ENCODE measurements at regions not wholly inside any gene's neighbourhood (a gene's known extent, or its start where the extent isn't known, plus 50 kb on each side); places are given as distances from the start of the nearest gene placed in this dataset.
"Not testable (repeated sequence)": the region's sequence is repeated elsewhere in the genome, so short reads cannot be mapped to it uniquely, and the experiment has no call there.

DNA sequence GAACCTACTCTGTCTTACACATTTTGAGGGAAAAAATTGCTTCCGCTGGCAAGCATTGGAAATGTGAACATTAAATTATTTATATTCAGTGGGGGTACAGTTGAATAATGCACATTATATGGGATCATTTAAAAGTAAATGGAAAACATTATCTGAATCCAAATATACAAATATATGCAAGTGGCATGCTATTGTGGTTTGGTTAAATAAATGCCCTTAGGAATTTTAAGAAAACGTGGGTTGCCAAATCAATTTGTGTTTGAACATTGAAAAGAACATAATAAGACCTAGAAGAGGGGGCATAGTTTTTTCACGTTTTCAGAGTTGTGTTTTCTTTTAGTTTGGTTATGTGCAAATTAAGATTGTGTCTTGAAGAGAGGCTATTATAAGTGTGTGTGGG is 230.5 kb upstream of the PRKX start:
- no peak overlapping the region for H3K4me2 ChIP-seq (ENCODE audit: low read length)
- FAIRE-seq (peak; percentile 71), DNase-seq (ENCODE audit: low read depth) (no peak)
- no peaks in the 10 kb centered on the region for H3K9me3 ChIP-seq (ENCODE audit: insufficient read depth, low read depth, low read length)
- Mint-ChIP-seq H3K4me3 (ENCODE audit: unreplicated experiment) (no peak overlapping the region), H3K36me3 (ENCODE audit: low read depth, unreplicated experiment) (no peaks in the 10 kb centered on the region), H3K9me3 (ENCODE audit: unreplicated experiment) (no peaks in the 10 kb centered on the region), H3K4me1 (ENCODE audit: low read depth, unreplicated experiment) (no peaks in the 10 kb centered on the region), H3K27me3 (ENCODE audit: low read depth, unreplicated experiment) (no peaks in the 10 kb centered on the region), H3K27ac (ENCODE audit: unreplicated experiment) (no peak overlapping the region)
- H3K4me3 ChIP-seq (ENCODE audit: insufficient read depth, low read depth, low read length) = no peak overlapping the region
- H3K27me3 ChIP-seq (ENCODE audit: insufficient read depth, low read length) = no peaks in the 10 kb centered on the region
- no peak overlapping the region for H3K27ac ChIP-seq (ENCODE audit: low read depth, low read length)
- H3K79me2 ChIP-seq (ENCODE audit: insufficient read depth, low read length) = no peaks in the 10 kb centered on the region
- no peaks in the 10 kb centered on the region for H3K4me1 ChIP-seq (ENCODE audit: insufficient read depth, low read length)
- H4K20me1 ChIP-seq (ENCODE audit: insufficient read depth, low read length) = no peaks in the 10 kb centered on the region
- no peaks in the 10 kb centered on the region for H3K36me3 ChIP-seq (ENCODE audit: insufficient read depth, low read length)
- no peak overlapping the region for H2AFZ ChIP-seq (ENCODE audit: low read depth, low read length)
- no peak overlapping the region for H3K9ac ChIP-seq (ENCODE audit: low read length)
- TF ChIP-seq, protein P1, sequence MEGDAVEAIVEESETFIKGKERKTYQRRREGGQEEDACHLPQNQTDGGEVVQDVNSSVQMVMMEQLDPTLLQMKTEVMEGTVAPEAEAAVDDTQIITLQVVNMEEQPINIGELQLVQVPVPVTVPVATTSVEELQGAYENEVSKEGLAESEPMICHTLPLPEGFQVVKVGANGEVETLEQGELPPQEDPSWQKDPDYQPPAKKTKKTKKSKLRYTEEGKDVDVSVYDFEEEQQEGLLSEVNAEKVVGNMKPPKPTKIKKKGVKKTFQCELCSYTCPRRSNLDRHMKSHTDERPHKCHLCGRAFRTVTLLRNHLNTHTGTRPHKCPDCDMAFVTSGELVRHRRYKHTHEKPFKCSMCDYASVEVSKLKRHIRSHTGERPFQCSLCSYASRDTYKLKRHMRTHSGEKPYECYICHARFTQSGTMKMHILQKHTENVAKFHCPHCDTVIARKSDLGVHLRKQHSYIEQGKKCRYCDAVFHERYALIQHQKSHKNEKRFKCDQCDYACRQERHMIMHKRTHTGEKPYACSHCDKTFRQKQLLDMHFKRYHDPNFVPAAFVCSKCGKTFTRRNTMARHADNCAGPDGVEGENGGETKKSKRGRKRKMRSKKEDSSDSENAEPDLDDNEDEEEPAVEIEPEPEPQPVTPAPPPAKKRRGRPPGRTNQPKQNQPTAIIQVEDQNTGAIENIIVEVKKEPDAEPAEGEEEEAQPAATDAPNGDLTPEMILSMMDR (IDR thresholded peaks at IDR 0.05; ENCODE audit: insufficient read depth, low read depth, low read length) = no peak
- TF ChIP-seq EZH2 (IDR thresholded peaks at IDR 0.05; ENCODE audit: insufficient read depth, low read length) = no peak

DNA sequence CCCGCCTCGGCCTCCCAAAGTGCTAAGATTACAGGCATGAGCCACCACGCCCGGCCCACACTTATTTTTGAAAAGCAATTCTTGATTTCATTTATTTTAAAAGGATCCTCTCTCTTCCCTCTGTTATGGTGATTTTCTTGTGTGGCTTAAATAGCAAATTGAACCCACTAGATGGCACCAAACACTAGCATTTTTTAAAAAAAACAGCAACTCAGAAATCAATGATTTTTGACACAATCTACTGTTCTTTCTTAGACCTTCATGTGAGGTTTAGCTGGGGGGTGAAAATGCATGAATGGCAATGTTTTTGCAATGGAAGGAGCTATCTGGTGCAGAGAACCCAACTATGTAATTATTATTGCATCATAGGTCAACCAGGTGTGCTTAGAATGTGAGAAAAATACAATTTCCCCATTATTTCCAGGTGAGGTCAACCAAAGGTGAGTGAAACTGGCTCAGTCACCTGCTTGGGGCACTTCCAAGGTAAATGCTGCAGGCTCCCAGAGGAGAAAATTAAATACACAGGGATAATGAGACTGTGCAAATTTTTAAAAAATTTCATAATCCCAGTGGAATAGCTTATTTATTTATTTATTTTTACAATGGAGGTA is 226.7 kb upstream of the PRKX start:
- Histone ChIP-seq H3K36me3 (ENCODE audit: insufficient read depth, low read length) (no peaks in the 10 kb centered on the region), H3K4me3 (ENCODE audit: insufficient read depth, low read depth, low read length) (no peak overlapping the region), H3K9ac (ENCODE audit: low read length) (no peak overlapping the region), H3K9me3 (ENCODE audit: insufficient read depth, low read depth, low read length) (no peaks in the 10 kb centered on the region), H3K79me2 (ENCODE audit: insufficient read depth, low read length) (no peaks in the 10 kb centered on the region), H3K27me3 (ENCODE audit: insufficient read depth, low read length) (no peaks in the 10 kb centered on the region), H4K20me1 (ENCODE audit: insufficient read depth, low read length) (no peaks in the 10 kb centered on the region), H3K4me2 (ENCODE audit: low read length) (no peak overlapping the region), H3K27ac (ENCODE audit: low read depth, low read length) (no peak overlapping the region), H3K4me1 (ENCODE audit: insufficient read depth, low read length) (no peaks in the 10 kb centered on the region), H2AFZ (ENCODE audit: low read depth, low read length) (no peak overlapping the region)
- no peak overlapping the region for H3K4me3 Mint-ChIP-seq (ENCODE audit: unreplicated experiment)
- no peaks in the 10 kb centered on the region for H3K4me1 Mint-ChIP-seq (ENCODE audit: low read depth, unreplicated experiment)
- H3K27ac Mint-ChIP-seq (ENCODE audit: unreplicated experiment) = no peak overlapping the region
- no peak for TF ChIP-seq EZH2 (IDR thresholded peaks at IDR 0.05; ENCODE audit: insufficient read depth, low read length)
- TF ChIP-seq, protein P1 (IDR thresholded peaks at IDR 0.05; ENCODE audit: insufficient read depth, low read depth, low read length) = peak; percentile 19
- no peaks in the 10 kb centered on the region for H3K9me3 Mint-ChIP-seq (ENCODE audit: unreplicated experiment)
- DNase-seq (ENCODE audit: low read depth) (no peak), FAIRE-seq (peak; percentile 96)
- no peaks in the 10 kb centered on the region for H3K36me3 Mint-ChIP-seq (ENCODE audit: low read depth, unreplicated experiment)
- H3K27me3 Mint-ChIP-seq (ENCODE audit: low read depth, unreplicated experiment) = no peaks in the 10 kb centered on the region

DNA sequence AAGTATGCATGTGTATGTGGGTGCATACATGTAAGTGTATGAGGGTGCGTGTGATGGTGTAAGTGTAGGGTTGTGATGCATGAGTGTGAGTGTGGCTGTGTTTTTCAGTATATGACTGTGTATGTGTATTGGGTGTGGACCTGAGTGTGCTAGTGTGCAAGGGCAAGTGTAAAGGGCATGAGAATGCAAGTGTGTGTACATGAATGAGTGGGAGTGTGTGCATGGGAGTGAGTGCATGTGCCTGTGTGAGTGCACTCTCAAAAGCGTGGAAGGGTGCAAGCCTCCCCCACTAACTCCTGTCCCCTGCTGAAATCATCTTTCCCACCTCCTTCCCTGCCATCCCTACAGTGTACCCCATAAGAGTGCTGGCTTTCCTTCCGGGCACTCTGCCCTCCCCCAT is 225.1 kb upstream of the PRKX start:
- H3K9ac ChIP-seq (ENCODE audit: low read length) = no peak overlapping the region
- no peak overlapping the region for H2AFZ ChIP-seq (ENCODE audit: low read depth, low read length)
- H3K27me3 ChIP-seq (ENCODE audit: insufficient read depth, low read length) = no peaks in the 10 kb centered on the region
- no peaks in the 10 kb centered on the region for H3K9me3 ChIP-seq (ENCODE audit: insufficient read depth, low read depth, low read length)
- TF ChIP-seq EZH2 (IDR thresholded peaks at IDR 0.05; ENCODE audit: insufficient read depth, low read length) = no peak
- TF ChIP-seq, protein P1 (IDR thresholded peaks at IDR 0.05; ENCODE audit: insufficient read depth, low read depth, low read length) = no peak
- no peak overlapping the region for H3K27ac ChIP-seq (ENCODE audit: low read depth, low read length)
- no peaks in the 10 kb centered on the region for H3K79me2 ChIP-seq (ENCODE audit: insufficient read depth, low read length)
- H3K9me3 Mint-ChIP-seq (ENCODE audit: unreplicated experiment) = no peaks in the 10 kb centered on the region
- no peak overlapping the region for H3K4me2 ChIP-seq (ENCODE audit: low read length)
- DNase-seq (ENCODE audit: low read depth) (no peak), FAIRE-seq (no peak)
- H3K4me1 ChIP-seq (ENCODE audit: insufficient read depth, low read length) = no peaks in the 10 kb centered on the region
- no peak overlapping the region for H3K27ac Mint-ChIP-seq (ENCODE audit: unreplicated experiment)
- H3K36me3 Mint-ChIP-seq (ENCODE audit: low read depth, unreplicated experiment) = no peaks in the 10 kb centered on the region
- H3K4me3 ChIP-seq (ENCODE audit: insufficient read depth, low read depth, low read length) = no peak overlapping the region
- no peak overlapping the region for H3K4me3 Mint-ChIP-seq (ENCODE audit: unreplicated experiment)
- H3K36me3 ChIP-seq (ENCODE audit: insufficient read depth, low read length) = no peaks in the 10 kb centered on the region
- no peaks in the 10 kb centered on the region for H3K27me3 Mint-ChIP-seq (ENCODE audit: low read depth, unreplicated experiment)
- no peaks in the 10 kb centered on the region for H4K20me1 ChIP-seq (ENCODE audit: insufficient read depth, low read length)
- H3K4me1 Mint-ChIP-seq (ENCODE audit: low read depth, unreplicated experiment) = no peaks in the 10 kb centered on the region

DNA sequence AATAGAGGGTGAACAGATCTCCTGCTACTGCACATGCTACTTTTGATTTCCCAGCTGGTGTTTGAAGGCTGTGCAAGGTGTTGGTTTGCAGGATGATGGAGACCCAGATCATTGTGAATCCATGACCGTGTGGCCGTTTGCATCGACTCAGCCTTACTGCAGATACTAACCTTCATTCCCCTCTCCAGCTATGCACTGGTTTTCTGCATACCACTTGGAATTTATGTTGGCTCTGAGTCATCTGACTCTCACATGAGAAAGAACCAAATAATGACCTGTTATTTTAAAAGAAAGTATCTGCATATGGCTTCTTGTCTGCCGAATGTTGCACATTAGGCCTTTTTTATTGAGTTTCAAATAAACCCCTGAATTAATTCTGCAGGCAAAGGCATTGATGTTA is 221.7 kb upstream of the PRKX start:
- not testable (repeated sequence) for H3K9me3 ChIP-seq (ENCODE audit: insufficient read depth, low read depth, low read length); H4K20me1 ChIP-seq (ENCODE audit: insufficient read depth, low read length); H3K27me3 Mint-ChIP-seq (ENCODE audit: low read depth, unreplicated experiment); H3K79me2 ChIP-seq (ENCODE audit: insufficient read depth, low read length); H3K4me3 ChIP-seq (ENCODE audit: insufficient read depth, low read depth, low read length); H3K9ac ChIP-seq (ENCODE audit: low read length); H3K27ac Mint-ChIP-seq (ENCODE audit: unreplicated experiment); H2AFZ ChIP-seq (ENCODE audit: low read depth, low read length); H3K9me3 Mint-ChIP-seq (ENCODE audit: unreplicated experiment); H3K27ac ChIP-seq (ENCODE audit: low read depth, low read length); FAIRE-seq; H3K36me3 ChIP-seq (ENCODE audit: insufficient read depth, low read length); DNase-seq (ENCODE audit: low read depth); H3K27me3 ChIP-seq (ENCODE audit: insufficient read depth, low read length); H3K36me3 Mint-ChIP-seq (ENCODE audit: low read depth, unreplicated experiment); H3K4me1 Mint-ChIP-seq (ENCODE audit: low read depth, unreplicated experiment); H3K4me2 ChIP-seq (ENCODE audit: low read length); H3K4me1 ChIP-seq (ENCODE audit: insufficient read depth, low read length); H3K4me3 Mint-ChIP-seq (ENCODE audit: unreplicated experiment)

All from astrocyte (in vitro differentiated cells and primary cell).